ENCODE measurements at regions not wholly inside any gene's neighbourhood (a gene's known extent, or its start where the extent isn't known, plus 50 kb on each side); places are given as distances from the start of the nearest gene placed in this dataset.

- intact Hi-C loops (cut with DNase I): no loop called here
- no peaks in the 10 kb centered on the region for H3K9me3 ChIP-seq (ENCODE audit: control insufficient read depth, low read length)
- H3K36me3 ChIP-seq (ENCODE audit: control insufficient read depth in 1 of 2, insufficient read depth in 2 of 2, low read length in 1 of 2): no peaks in the 10 kb centered on the region
- H3K4me3 ChIP-seq (ENCODE audit: low read length in 2 of 2): no peak overlapping the region
- DNase-seq (no peak), ATAC-seq (ENCODE audit: low FRiP score) (no peak)
- no peak overlapping the region for H3K27ac ChIP-seq (ENCODE audit: low read depth in 1 of 2, low read length in 2 of 2)
- no peaks in the 10 kb centered on the region for H3K4me1 ChIP-seq (ENCODE audit: control insufficient read depth in 1 of 2, insufficient read depth in 2 of 2, low read length in 2 of 2)
- H3K27me3 ChIP-seq (ENCODE audit: control insufficient read depth in 1 of 2, insufficient read depth in 2 of 2, low read length in 1 of 2): no peaks in the 10 kb centered on the region
- 70 to 77% methylated on average over 5 of the region's 5 CpGs for WGBS, 2 donors
Measured at GRCh38 chr6:105934708-105935107, 151.4 kb upstream of the PRDM1 start.

- H3K4me1 ChIP-seq (ENCODE audit: control insufficient read depth in 1 of 2, insufficient read depth in 2 of 2, low read length in 2 of 2): no peaks in the 10 kb centered on the region
- ATAC-seq (ENCODE audit: low FRiP score): no peak
- H3K36me3 ChIP-seq (ENCODE audit: control insufficient read depth in 1 of 2, insufficient read depth in 2 of 2, low read length in 1 of 2): no peaks in the 10 kb centered on the region
- 10 to 26% methylated on average over 2 of the region's 2 CpGs for WGBS, 2 donors
- intact Hi-C loops (cut with DNase I): no loop called here
- H3K9me3 ChIP-seq (ENCODE audit: control insufficient read depth, low read length): no peaks in the 10 kb centered on the region
- no peak overlapping the region for H3K27ac ChIP-seq (ENCODE audit: low read depth in 1 of 2, low read length in 2 of 2)
- no peak for DNase-seq
- H3K4me3 ChIP-seq (ENCODE audit: low read length in 2 of 2): no peak overlapping the region
- H3K27me3 ChIP-seq (ENCODE audit: control insufficient read depth in 1 of 2, insufficient read depth in 2 of 2, low read length in 1 of 2): peaks cover 0 to 4% of the 10 kb centered on the region in 2 donors
Measured at GRCh38 chr6:105932440-105932839, 153.7 kb upstream of the PRDM1 start.

GRCh38 chr6:105929626-105930025 is 156.5 kb upstream of the PRDM1 start:
- ATAC-seq (ENCODE audit: low FRiP score): no peak
- intact Hi-C loops (cut with DNase I): no loop called here
- WGBS, 2 donors: 90 to 100% methylated on average over 1 of the region's 1 CpG

GRCh38 chr6:105926318-105926717 is 159.8 kb upstream of the PRDM1 start:
- Histone ChIP-seq H3K4me1 (ENCODE audit: control insufficient read depth in 1 of 2, insufficient read depth in 2 of 2, low read length in 2 of 2) (no peaks in the 10 kb centered on the region), H3K27ac (ENCODE audit: low read depth in 1 of 2, low read length in 2 of 2) (no peak overlapping the region), H3K36me3 (ENCODE audit: control insufficient read depth in 1 of 2, insufficient read depth in 2 of 2, low read length in 1 of 2) (no peaks in the 10 kb centered on the region), H3K27me3 (ENCODE audit: control insufficient read depth in 1 of 2, insufficient read depth in 2 of 2, low read length in 1 of 2) (peaks cover 0 to 4% of the 10 kb centered on the region in 2 donors), H3K4me3 (ENCODE audit: low read length in 2 of 2) (no peak overlapping the region), H3K9me3 (ENCODE audit: control insufficient read depth, low read length) (peaks cover 2% of the 10 kb centered on the region)
- WGBS, 2 donors: 66 to 83% methylated on average over 1 of the region's 1 CpG
- intact Hi-C loops (cut with DNase I): no loop called here
- ATAC-seq (ENCODE audit: low FRiP score) (no peak), DNase-seq (no peak)

More at GRCh38 chr6:105929626-105930025, 156.5 kb upstream of the PRDM1 start:
- Histone ChIP-seq H3K4me3 (ENCODE audit: low read length in 2 of 2) (no peak overlapping the region), H3K27ac (ENCODE audit: low read depth in 1 of 2, low read length in 2 of 2) (no peak overlapping the region), H3K9me3 (ENCODE audit: control insufficient read depth, low read length) (peaks cover 2% of the 10 kb centered on the region), H3K4me1 (ENCODE audit: control insufficient read depth in 1 of 2, insufficient read depth in 2 of 2, low read length in 2 of 2) (no peaks in the 10 kb centered on the region), H3K36me3 (ENCODE audit: control insufficient read depth in 1 of 2, insufficient read depth in 2 of 2, low read length in 1 of 2) (no peaks in the 10 kb centered on the region), H3K27me3 (ENCODE audit: control insufficient read depth in 1 of 2, insufficient read depth in 2 of 2, low read length in 1 of 2) (peaks cover 0 to 4% of the 10 kb centered on the region in 2 donors)
- no peak for DNase-seq

- H3K4me3 ChIP-seq (ENCODE audit: low read length in 2 of 2): no peak overlapping the region
- H3K36me3 ChIP-seq (ENCODE audit: control insufficient read depth in 1 of 2, insufficient read depth in 2 of 2, low read length in 1 of 2): no peaks in the 10 kb centered on the region
- no peaks in the 10 kb centered on the region for H3K4me1 ChIP-seq (ENCODE audit: control insufficient read depth in 1 of 2, insufficient read depth in 2 of 2, low read length in 2 of 2)
- ATAC-seq (ENCODE audit: low FRiP score): no peak
- 95 to 97% methylated on average over 3 of the region's 3 CpGs for WGBS, 2 donors
- H3K27ac ChIP-seq (ENCODE audit: low read depth in 1 of 2, low read length in 2 of 2): no peak overlapping the region
- intact Hi-C loops (cut with DNase I): no loop called here
- H3K9me3 ChIP-seq (ENCODE audit: control insufficient read depth, low read length): peaks cover 2% of the 10 kb centered on the region
- DNase-seq: no peak
- peaks cover 0 to 4% of the 10 kb centered on the region in 2 donors for H3K27me3 ChIP-seq (ENCODE audit: control insufficient read depth in 1 of 2, insufficient read depth in 2 of 2, low read length in 1 of 2)
Measured at GRCh38 chr6:105925706-105926105, 160.4 kb upstream of the PRDM1 start.

GRCh38 chr6:105921781-105922180 is 164.4 kb upstream of the PRDM1 start:
- no peak for ATAC-seq (ENCODE audit: low FRiP score)
- intact Hi-C loops (cut with DNase I): no loop called here
- whole genome bisulfite sequencing, 2 donors: 50 to 59% methylated on average over 3 of the region's 3 CpGs
- DNase-seq: no peak
- Histone ChIP-seq H3K27ac (ENCODE audit: low read depth in 1 of 2, low read length in 2 of 2) (no peak overlapping the region), H3K4me1 (ENCODE audit: control insufficient read depth in 1 of 2, insufficient read depth in 2 of 2, low read length in 2 of 2) (no peaks in the 10 kb centered on the region), H3K9me3 (ENCODE audit: control insufficient read depth, low read length) (peaks cover 2% of the 10 kb centered on the region), H3K4me3 (ENCODE audit: low read length in 2 of 2) (no peak overlapping the region), H3K36me3 (ENCODE audit: control insufficient read depth in 1 of 2, insufficient read depth in 2 of 2, low read length in 1 of 2) (no peaks in the 10 kb centered on the region), H3K27me3 (ENCODE audit: control insufficient read depth in 1 of 2, insufficient read depth in 2 of 2, low read length in 1 of 2) (no peaks in the 10 kb centered on the region)

- H3K36me3 ChIP-seq (ENCODE audit: control insufficient read depth in 1 of 2, insufficient read depth in 2 of 2, low read length in 1 of 2): no peaks in the 10 kb centered on the region
Measured at GRCh38 chr6:105920071-105920470, 166.1 kb upstream of the PRDM1 start.

GRCh38 chr6:105917038-105917695 is 169.0 kb upstream of the PRDM1 start:
- no peaks in the 10 kb centered on the region for H3K27me3 ChIP-seq (ENCODE audit: control insufficient read depth in 1 of 2, insufficient read depth in 2 of 2, low read length in 1 of 2)
- intact Hi-C loops (cut with DNase I): no loop called here
- no peak overlapping the region for H3K4me3 ChIP-seq (ENCODE audit: low read length in 2 of 2)
- no peaks in the 10 kb centered on the region for H3K9me3 ChIP-seq (ENCODE audit: control insufficient read depth, low read length)
- DNase-seq (no peak), ATAC-seq (ENCODE audit: low FRiP score) (no peak)
- H3K36me3 ChIP-seq (ENCODE audit: control insufficient read depth in 1 of 2, insufficient read depth in 2 of 2, low read length in 1 of 2): no peaks in the 10 kb centered on the region
- 44 to 56% methylated on average over 2 of the region's 2 CpGs for WGBS, 2 donors
- H3K27ac ChIP-seq (ENCODE audit: low read depth in 1 of 2, low read length in 2 of 2): no peak overlapping the region
- H3K4me1 ChIP-seq (ENCODE audit: control insufficient read depth in 1 of 2, insufficient read depth in 2 of 2, low read length in 2 of 2): no peaks in the 10 kb centered on the region

More at GRCh38 chr6:105920071-105920470, 166.1 kb upstream of the PRDM1 start:
- Histone ChIP-seq H3K4me3 (ENCODE audit: low read length in 2 of 2) (no peak overlapping the region), H3K9me3 (ENCODE audit: control insufficient read depth, low read length) (no peaks in the 10 kb centered on the region), H3K4me1 (ENCODE audit: control insufficient read depth in 1 of 2, insufficient read depth in 2 of 2, low read length in 2 of 2) (no peaks in the 10 kb centered on the region), H3K27ac (ENCODE audit: low read depth in 1 of 2, low read length in 2 of 2) (no peak overlapping the region), H3K27me3 (ENCODE audit: control insufficient read depth in 1 of 2, insufficient read depth in 2 of 2, low read length in 1 of 2) (no peaks in the 10 kb centered on the region)
- WGBS, 2 donors: 88 to 97% methylated on average over 2 of the region's 2 CpGs
- no peak for DNase-seq
- intact Hi-C loops (cut with DNase I): no loop called here
- ATAC-seq (ENCODE audit: low FRiP score): no peak

- Histone ChIP-seq H3K9me3 (ENCODE audit: control insufficient read depth, low read length) (no peaks in the 10 kb centered on the region), H3K4me3 (ENCODE audit: low read length in 2 of 2) (no peak overlapping the region), H3K4me1 (ENCODE audit: control insufficient read depth in 1 of 2, insufficient read depth in 2 of 2, low read length in 2 of 2) (no peaks in the 10 kb centered on the region), H3K27ac (ENCODE audit: low read depth in 1 of 2, low read length in 2 of 2) (no peak overlapping the region), H3K36me3 (ENCODE audit: control insufficient read depth in 1 of 2, insufficient read depth in 2 of 2, low read length in 1 of 2) (no peaks in the 10 kb centered on the region), H3K27me3 (ENCODE audit: control insufficient read depth in 1 of 2, insufficient read depth in 2 of 2, low read length in 1 of 2) (no peaks in the 10 kb centered on the region)
- WGBS, 2 donors: 26 to 30% methylated on average over 4 of the region's 4 CpGs
- intact Hi-C loops (cut with DNase I): no loop called here
- DNase-seq: no peak
- no peak for ATAC-seq (ENCODE audit: low FRiP score)
Measured at GRCh38 chr6:105911106-105911629, 175.0 kb upstream of the PRDM1 start.

Measured in aorta (tissue), 5 donors.